ENCODE measurements at regions not wholly inside any gene's neighbourhood (a gene's known extent, or its start where the extent isn't known, plus 50 kb on each side); places are given as distances from the start of the nearest gene placed in this dataset.
"Not testable (repeated sequence)": the region's sequence is repeated elsewhere in the genome, so short reads cannot be mapped to it uniquely, and the experiment has no call there.

GRCh38 chr17:21843318-21843865, 151.1 kb downstream of the KCNJ18 start:
- Mint-ChIP-seq H3K36me3 (ENCODE audit: insufficient read depth, unreplicated experiment) (no peaks in the 10 kb centered on the region), H3K4me3 (ENCODE audit: low read depth, unreplicated experiment) (no peak overlapping the region), H3K9me3 (ENCODE audit: low read depth, unreplicated experiment) (peaks cover 3% of the 10 kb centered on the region), H3K27ac (ENCODE audit: unreplicated experiment) (no peak overlapping the region), H3K27me3 (ENCODE audit: unreplicated experiment) (no peaks in the 10 kb centered on the region), H3K4me1 (ENCODE audit: low read depth, unreplicated experiment) (no peaks in the 10 kb centered on the region)
- no peak for TF ChIP-seq CTCF (IDR thresholded peaks at IDR 0.05; ENCODE audit: unreplicated experiment)
- intact Hi-C loops (cut with micrococcal nuclease; ENCODE audit: unreplicated experiment), result no loop called here
- no peak for DNase-seq
- CTCF ChIA-PET, result no interaction called here
- BruUV-seq (replicated peaks), result no TSS peak

- H3K27me3 Mint-ChIP-seq (ENCODE audit: unreplicated experiment), result no peaks in the 10 kb centered on the region
- TF ChIP-seq CTCF (IDR thresholded peaks at IDR 0.05; ENCODE audit: unreplicated experiment), result no peak
- H3K27ac Mint-ChIP-seq (ENCODE audit: unreplicated experiment), result no peak overlapping the region
- CTCF ChIA-PET, result no interaction called here
- BruUV-seq (replicated peaks), result no TSS peak
- H3K4me1 Mint-ChIP-seq (ENCODE audit: low read depth, unreplicated experiment), result no peaks in the 10 kb centered on the region
- intact Hi-C loops (cut with micrococcal nuclease; ENCODE audit: unreplicated experiment), result no loop called here
- no peak overlapping the region for H3K4me3 Mint-ChIP-seq (ENCODE audit: low read depth, unreplicated experiment)
- no peak for DNase-seq
- H3K36me3 Mint-ChIP-seq (ENCODE audit: insufficient read depth, unreplicated experiment), result no peaks in the 10 kb centered on the region
- H3K9me3 Mint-ChIP-seq (ENCODE audit: low read depth, unreplicated experiment), result peaks cover 4% of the 10 kb centered on the region
Measured at GRCh38 chr17:21843951-21844590, 151.7 kb downstream of the KCNJ18 start.

- H3K9me3 Mint-ChIP-seq (ENCODE audit: low read depth, unreplicated experiment); BruUV-seq (replicated peaks); intact Hi-C loops (cut with micrococcal nuclease; ENCODE audit: unreplicated experiment); H3K27ac Mint-ChIP-seq (ENCODE audit: unreplicated experiment); CTCF ChIA-PET; H3K27me3 Mint-ChIP-seq (ENCODE audit: unreplicated experiment); H3K4me1 Mint-ChIP-seq (ENCODE audit: low read depth, unreplicated experiment); H3K36me3 Mint-ChIP-seq (ENCODE audit: insufficient read depth, unreplicated experiment); DNase-seq; H3K4me3 Mint-ChIP-seq (ENCODE audit: low read depth, unreplicated experiment): not testable (repeated sequence)
Measured at GRCh38 chr17:21848510-21848909, 156.2 kb downstream of the KCNJ18 start.

- CTCF ChIA-PET, result not testable (repeated sequence)
Measured at GRCh38 chr17:21849030-21849429, 156.7 kb downstream of the KCNJ18 start.

GRCh38 chr17:21850614-21851013, 158.3 kb downstream of the KCNJ18 start:
- H3K4me3 Mint-ChIP-seq (ENCODE audit: low read depth, unreplicated experiment); H3K27me3 Mint-ChIP-seq (ENCODE audit: unreplicated experiment); H3K36me3 Mint-ChIP-seq (ENCODE audit: insufficient read depth, unreplicated experiment); H3K4me1 Mint-ChIP-seq (ENCODE audit: low read depth, unreplicated experiment); H3K9me3 Mint-ChIP-seq (ENCODE audit: low read depth, unreplicated experiment); DNase-seq; CTCF ChIA-PET; H3K27ac Mint-ChIP-seq (ENCODE audit: unreplicated experiment); intact Hi-C loops (cut with micrococcal nuclease; ENCODE audit: unreplicated experiment); BruUV-seq (replicated peaks): not testable (repeated sequence)

More at GRCh38 chr17:21849030-21849429, 156.7 kb downstream of the KCNJ18 start:
- H3K27me3 Mint-ChIP-seq (ENCODE audit: unreplicated experiment); H3K4me1 Mint-ChIP-seq (ENCODE audit: low read depth, unreplicated experiment); intact Hi-C loops (cut with micrococcal nuclease; ENCODE audit: unreplicated experiment); H3K9me3 Mint-ChIP-seq (ENCODE audit: low read depth, unreplicated experiment); DNase-seq; H3K4me3 Mint-ChIP-seq (ENCODE audit: low read depth, unreplicated experiment); H3K27ac Mint-ChIP-seq (ENCODE audit: unreplicated experiment); BruUV-seq (replicated peaks); H3K36me3 Mint-ChIP-seq (ENCODE audit: insufficient read depth, unreplicated experiment): not testable (repeated sequence)

All from Calu3 (cell line).